Right lobe of liver (tissue), 6 donors: ENCODE measurements at regions not wholly inside any gene's neighbourhood (a gene's known extent, or its start where the extent isn't known, plus 50 kb on each side); places are given as distances from the start of the nearest gene placed in this dataset.
A peak's percentile ranks its signal among the peaks of the same experiment; 100 is the strongest.
"Not testable (repeated sequence)": the region's sequence is repeated elsewhere in the genome, so short reads cannot be mapped to it uniquely, and the experiment has no call there.

Experiments
- ATAC-seq, 4 donors: fragments of 200-7000 bp; cut with Tn5 transposase; one replicate each; pipeline ENCODE4 v1.9.1; 2020; ENCODE audit warnings: mild to moderate bottlenecking in 4 of 4, moderate library complexity in 4 of 4
- DNase-seq, 3 donors: peaks; one replicate each; pipeline ENCODE4 v3.0.0-alpha.2; 2020
- H3K27ac ChIP-seq, 3 donors: fragments of 200-600 bp; one replicate each; pipeline ENCODE4 v1.8.0; 2022
- H3K27me3 ChIP-seq, 2 donors: fragments of 200-600 bp; one replicate each; pipeline ENCODE4 v1.8.0; 2022
- H3K36me3 ChIP-seq, 4 donors: fragments of 200-600 bp; sonication (generic) in 1 of 4; one replicate each; pipeline versions ENCODE4 v1.5.1 to v1.8.0; 2017 to 2022; ENCODE audit warnings: control low read depth in 1 of 4
- H3K4me1 ChIP-seq, 4 donors: fragments of 200-600 bp; sonication (generic) in 1 of 4; one replicate each; pipeline versions ENCODE4 v1.5.1 to v1.8.0; 2017 to 2022; ENCODE audit warnings: control low read depth in 1 of 4
- H3K4me3 ChIP-seq, 3 donors: fragments of 200-600 bp; one replicate each; pipeline ENCODE4 v1.8.0; 2022
- H3K9me3 ChIP-seq, 4 donors: fragments of 200-600 bp; sonication (generic) in 1 of 4; one replicate each; pipeline versions ENCODE4 v1.5.1 to v1.8.0; 2017 to 2022; ENCODE audit warnings: control low read depth in 1 of 4
- POLR2A ChIP-seq: fragments of 450-650 bp; IDR thresholded peaks from one replicate; pipeline ENCODE4 v1.6.1; 2017; ENCODE audit warnings: antibody characterized with exemption, mild to moderate bottlenecking
- WGBS: methylation state at CpG from one replicate; pipeline ENCODE4 v1.1.6; 2018; ENCODE audit warnings: low coverage, low lambda C conversion rate; ENCODE audit not compliant: insufficient coverage; ENCODE audit errors: missing lambda C conversion rate; 5-methylcytosine and 5-hydroxymethylcytosine counted together
- intact Hi-C, 2 donors: fragments of 100-400 bp; cut with DNase I; formaldehyde crosslinking; loops; one replicate each; pipeline versions ENCODE4 v1.11.2 to v1.14.1; 2022
- TF ChIP-seq, protein P1 (sequence below), 4 donors: fragments of 200-600 bp in 3 of 4; fragments of 450-650 bp in 1 of 4; IDR thresholded peaks; one replicate each; pipeline versions ENCODE4 v1.5.1 to v1.8.0; 2016 to 2022; ENCODE audit warnings: antibody characterized with exemption in 4 of 4, mild to moderate bottlenecking in 2 of 4
- donor health status: DM: no; HTN: yes; CAD: no.
- donor health status: DM: no; HTN: no; CAD: no.
- donor health status: DM: no; HTN: no; CAD: no.
- donor health status: DM: no; HTN: yes; CAD: no.
- donor health status: DM: no; HTN: yes; CAD: no.

GRCh38 chr6:115839583-115840181 lies 221.0 kb downstream of the FRK start:
- H3K27ac ChIP-seq = no peak overlapping the region
- no peak overlapping the region for H3K4me3 ChIP-seq
- no peaks in the 10 kb centered on the region for H3K36me3 ChIP-seq
- WGBS = 88% methylated on average over 7 of the region's 7 CpGs
- intact Hi-C loops = no loop called here
- no peaks in the 10 kb centered on the region for H3K9me3 ChIP-seq
- H3K4me1 ChIP-seq = peaks cover 0 to 6% (median 0%) of the 10 kb centered on the region in 4 donors
- H3K27me3 ChIP-seq = no peaks in the 10 kb centered on the region
- ATAC-seq (no peak), DNase-seq (no peak)
- no peak for TF ChIP-seq POLR2A
- TF ChIP-seq, protein P1, sequence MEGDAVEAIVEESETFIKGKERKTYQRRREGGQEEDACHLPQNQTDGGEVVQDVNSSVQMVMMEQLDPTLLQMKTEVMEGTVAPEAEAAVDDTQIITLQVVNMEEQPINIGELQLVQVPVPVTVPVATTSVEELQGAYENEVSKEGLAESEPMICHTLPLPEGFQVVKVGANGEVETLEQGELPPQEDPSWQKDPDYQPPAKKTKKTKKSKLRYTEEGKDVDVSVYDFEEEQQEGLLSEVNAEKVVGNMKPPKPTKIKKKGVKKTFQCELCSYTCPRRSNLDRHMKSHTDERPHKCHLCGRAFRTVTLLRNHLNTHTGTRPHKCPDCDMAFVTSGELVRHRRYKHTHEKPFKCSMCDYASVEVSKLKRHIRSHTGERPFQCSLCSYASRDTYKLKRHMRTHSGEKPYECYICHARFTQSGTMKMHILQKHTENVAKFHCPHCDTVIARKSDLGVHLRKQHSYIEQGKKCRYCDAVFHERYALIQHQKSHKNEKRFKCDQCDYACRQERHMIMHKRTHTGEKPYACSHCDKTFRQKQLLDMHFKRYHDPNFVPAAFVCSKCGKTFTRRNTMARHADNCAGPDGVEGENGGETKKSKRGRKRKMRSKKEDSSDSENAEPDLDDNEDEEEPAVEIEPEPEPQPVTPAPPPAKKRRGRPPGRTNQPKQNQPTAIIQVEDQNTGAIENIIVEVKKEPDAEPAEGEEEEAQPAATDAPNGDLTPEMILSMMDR (IDR thresholded peaks at IDR 0.05) = no peak

- 41% methylated on average over 3 of the region's 3 CpGs for WGBS
- peak in 1 of 3 donors; percentile 62 for DNase-seq
Observed at GRCh38 chr6:115838763-115839401, 221.8 kb downstream of the FRK start.

DNA sequence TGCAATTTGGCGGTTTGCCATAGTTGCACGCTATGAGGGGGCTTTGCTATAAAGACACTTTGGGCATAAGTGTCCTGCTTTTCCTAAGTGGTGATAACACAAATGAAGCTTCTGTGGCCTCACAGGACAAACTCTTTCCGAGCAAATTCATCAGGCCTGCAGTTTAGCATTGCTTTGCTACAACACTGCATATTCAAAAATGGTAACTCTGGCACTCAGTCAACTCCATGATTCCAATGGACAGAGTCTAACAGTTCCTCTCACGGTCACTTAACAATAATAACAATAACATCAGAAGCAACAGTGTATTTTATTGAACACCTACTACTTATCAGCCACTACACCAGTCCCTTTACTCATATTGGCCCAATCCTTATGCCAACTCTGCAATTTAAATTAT lies 222.5 kb downstream of the FRK start:
- intact Hi-C loops = no loop called here
- WGBS = 74% methylated on average over 4 of the region's 4 CpGs
- no peak for TF ChIP-seq POLR2A
- TF ChIP-seq, protein P1 (IDR thresholded peaks at IDR 0.05) = no peak
- no peak for DNase-seq
- H3K4me3 ChIP-seq = no peak overlapping the region
- no peaks in the 10 kb centered on the region for H3K27me3 ChIP-seq
- no peak for ATAC-seq
- no peaks in the 10 kb centered on the region for H3K36me3 ChIP-seq
- H3K27ac ChIP-seq = no peak overlapping the region
- no peaks in the 10 kb centered on the region for H3K9me3 ChIP-seq
- H3K4me1 ChIP-seq = peaks cover 0 to 6% (median 0%) of the 10 kb centered on the region in 4 donors

More at GRCh38 chr6:115838763-115839401, 221.8 kb downstream of the FRK start:
- intact Hi-C loops = no loop called here
- no peaks in the 10 kb centered on the region for H3K27me3 ChIP-seq
- no peak overlapping the region for H3K4me3 ChIP-seq
- H3K36me3 ChIP-seq = no peaks in the 10 kb centered on the region
- H3K4me1 ChIP-seq = peaks cover 0 to 6% (median 0%) of the 10 kb centered on the region in 4 donors
- no peak overlapping the region for H3K27ac ChIP-seq
- peak; percentile 94 to 100 (median 97) for ATAC-seq
- TF ChIP-seq, protein P1 (IDR thresholded peaks at IDR 0.05) = peak; percentile 49 to 76 (median 64)
- no peak for TF ChIP-seq POLR2A
- no peaks in the 10 kb centered on the region for H3K9me3 ChIP-seq

DNA sequence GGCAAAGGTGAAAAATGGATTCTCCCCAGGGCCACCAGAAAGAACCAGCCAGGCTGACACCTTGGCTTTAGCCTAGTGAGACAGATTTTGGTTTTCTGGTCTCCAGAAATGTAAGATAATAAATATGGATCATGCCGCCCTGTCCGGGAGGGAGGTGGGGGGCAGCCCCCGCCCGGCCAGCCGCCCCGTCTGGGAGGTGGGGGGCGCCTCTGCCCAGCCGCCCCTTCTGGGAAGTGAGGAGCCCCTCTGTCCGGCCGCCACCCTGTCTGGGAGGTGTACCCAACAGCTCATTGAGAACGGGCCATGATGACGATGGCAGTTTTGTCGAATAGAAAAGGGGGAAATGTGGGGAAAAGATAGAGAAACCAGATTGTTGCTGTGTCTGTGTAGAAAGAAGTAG lies 224.3 kb downstream of the FRK start:
- ATAC-seq, H3K9me3 ChIP-seq, H3K36me3 ChIP-seq, H3K27ac ChIP-seq, H3K4me1 ChIP-seq, DNase-seq, H3K27me3 ChIP-seq, intact Hi-C loops, H3K4me3 ChIP-seq: not testable (repeated sequence)
- WGBS = 100% methylated on average over 1 of the region's 13 CpGs

GRCh38 chr6:115835314-115835713 lies 225.4 kb downstream of the FRK start:
- H3K36me3 ChIP-seq = no peaks in the 10 kb centered on the region
- no peak overlapping the region for H3K4me3 ChIP-seq
- peaks cover 0 to 6% (median 0%) of the 10 kb centered on the region in 4 donors for H3K4me1 ChIP-seq
- H3K27ac ChIP-seq = no peak overlapping the region
- no peaks in the 10 kb centered on the region for H3K9me3 ChIP-seq
- WGBS = 74% methylated on average over 2 of the region's 2 CpGs
- DNase-seq = no peak
- TF ChIP-seq, protein P1 (IDR thresholded peaks at IDR 0.05) = no peak
- TF ChIP-seq POLR2A = no peak
- intact Hi-C loops = no loop called here
- no peak for ATAC-seq
- no peaks in the 10 kb centered on the region for H3K27me3 ChIP-seq

- H3K27me3 ChIP-seq, intact Hi-C loops, ATAC-seq, DNase-seq, H3K9me3 ChIP-seq, H3K27ac ChIP-seq, H3K4me1 ChIP-seq, H3K36me3 ChIP-seq, H3K4me3 ChIP-seq: not testable (repeated sequence)
- no CpG with 5 or more reads among the region's 27 CpGs for WGBS
Observed at GRCh38 chr6:115834542-115834941, 226.1 kb downstream of the FRK start.
